Adrenal gland (tissue), 5 donors: ENCODE measurements at regions not wholly inside any gene's neighbourhood (a gene's known extent, or its start where the extent isn't known, plus 50 kb on each side); places are given as distances from the start of the nearest gene placed in this dataset.
"Not testable (repeated sequence)": the region's sequence is repeated elsewhere in the genome, so short reads cannot be mapped to it uniquely, and the experiment has no call there.

Experiments used
- POLR2A ChIP-seq, 2 donors: fragments of 450-650 bp; IDR thresholded peaks; one replicate each; pipeline ENCODE4 v1.6.1; 2017; ENCODE audit warnings: antibody characterized with exemption in 2 of 2, mild to moderate bottlenecking in 2 of 2, moderate library complexity in 1 of 2
- TF ChIP-seq, protein P1 (sequence below), 6 experiments: fragments of 450-650 bp in 4 of 6; fragments of 200-600 bp in 2 of 6; sonication (generic) in 1 of 6; IDR thresholded peaks; 1 replicate in 5 of 6; 2 replicates in 1 of 6; pipeline versions ENCODE4 v1.5.1 to v1.8.0; 2016 to 2021; ENCODE audit warnings: antibody characterized with exemption in 6 of 6, mild to moderate bottlenecking in 2 of 6, moderate library complexity in 1 of 6
- donor health status: DM: no; HTN: no; CAD: no.

DNA sequence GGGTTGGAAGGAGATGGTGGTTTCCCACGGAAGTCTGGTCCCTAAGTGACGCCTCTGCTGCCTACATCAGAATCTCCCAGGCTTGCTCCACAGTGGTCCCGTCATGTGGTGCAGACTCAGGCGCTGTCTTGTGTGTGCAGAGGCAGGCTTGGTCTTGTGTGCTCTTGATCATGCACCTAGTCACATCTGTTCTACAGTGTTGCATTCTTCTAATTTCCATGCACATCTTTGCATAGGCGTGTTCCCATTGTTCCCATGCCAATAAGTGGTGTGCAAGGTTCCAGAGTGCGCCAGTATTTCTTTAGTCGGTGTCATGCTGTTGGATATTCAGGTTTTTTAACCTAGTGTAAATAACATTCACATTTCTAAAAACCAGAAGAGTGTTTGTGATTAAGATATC lies 195.8 kb downstream of the LMLN start:
- TF ChIP-seq, protein P1, sequence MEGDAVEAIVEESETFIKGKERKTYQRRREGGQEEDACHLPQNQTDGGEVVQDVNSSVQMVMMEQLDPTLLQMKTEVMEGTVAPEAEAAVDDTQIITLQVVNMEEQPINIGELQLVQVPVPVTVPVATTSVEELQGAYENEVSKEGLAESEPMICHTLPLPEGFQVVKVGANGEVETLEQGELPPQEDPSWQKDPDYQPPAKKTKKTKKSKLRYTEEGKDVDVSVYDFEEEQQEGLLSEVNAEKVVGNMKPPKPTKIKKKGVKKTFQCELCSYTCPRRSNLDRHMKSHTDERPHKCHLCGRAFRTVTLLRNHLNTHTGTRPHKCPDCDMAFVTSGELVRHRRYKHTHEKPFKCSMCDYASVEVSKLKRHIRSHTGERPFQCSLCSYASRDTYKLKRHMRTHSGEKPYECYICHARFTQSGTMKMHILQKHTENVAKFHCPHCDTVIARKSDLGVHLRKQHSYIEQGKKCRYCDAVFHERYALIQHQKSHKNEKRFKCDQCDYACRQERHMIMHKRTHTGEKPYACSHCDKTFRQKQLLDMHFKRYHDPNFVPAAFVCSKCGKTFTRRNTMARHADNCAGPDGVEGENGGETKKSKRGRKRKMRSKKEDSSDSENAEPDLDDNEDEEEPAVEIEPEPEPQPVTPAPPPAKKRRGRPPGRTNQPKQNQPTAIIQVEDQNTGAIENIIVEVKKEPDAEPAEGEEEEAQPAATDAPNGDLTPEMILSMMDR (IDR thresholded peaks at IDR 0.05) = not testable (repeated sequence)
- TF ChIP-seq POLR2A (IDR thresholded peaks at IDR 0.05) = not testable (repeated sequence)
